Lower leg skin (tissue), 3 donors: ENCODE measurements at regions not wholly inside any gene's neighbourhood (a gene's known extent, or its start where the extent isn't known, plus 50 kb on each side); places are given as distances from the start of the nearest gene placed in this dataset.

Experiments used
- POLR2A ChIP-seq, 2 donors: fragments of 450-650 bp; IDR thresholded peaks; one replicate each; pipeline ENCODE4 v1.6.1; 2016 to 2017; ENCODE audit warnings: antibody characterized with exemption in 2 of 2, mild to moderate bottlenecking in 1 of 2, moderate library complexity in 1 of 2
- TF ChIP-seq, protein P1 (sequence below), 3 donors: fragments of 450-650 bp; IDR thresholded peaks; one replicate each; pipeline ENCODE4 v1.5.1; 2016; ENCODE audit warnings: antibody characterized with exemption in 3 of 3, mild to moderate bottlenecking in 3 of 3, moderate library complexity in 2 of 3

DNA sequence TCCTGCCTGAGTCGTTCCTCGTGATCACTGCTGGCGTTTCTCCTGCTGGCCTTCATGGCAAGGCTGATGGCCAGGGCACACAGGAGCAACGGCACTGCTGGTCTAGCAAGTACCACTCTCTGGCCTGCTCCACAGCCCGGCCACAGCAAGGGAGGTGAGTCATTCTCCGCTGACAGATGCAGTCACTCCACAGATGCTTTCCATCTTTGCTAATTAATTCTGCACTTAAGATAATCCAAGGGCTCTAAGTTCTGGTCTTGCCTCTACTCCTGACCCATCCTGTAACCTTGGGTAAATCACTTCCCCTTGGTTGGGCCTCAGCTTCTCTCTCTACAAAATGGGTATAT, 244.4 kb downstream of the RPS24 start:
- TF ChIP-seq, protein P1, sequence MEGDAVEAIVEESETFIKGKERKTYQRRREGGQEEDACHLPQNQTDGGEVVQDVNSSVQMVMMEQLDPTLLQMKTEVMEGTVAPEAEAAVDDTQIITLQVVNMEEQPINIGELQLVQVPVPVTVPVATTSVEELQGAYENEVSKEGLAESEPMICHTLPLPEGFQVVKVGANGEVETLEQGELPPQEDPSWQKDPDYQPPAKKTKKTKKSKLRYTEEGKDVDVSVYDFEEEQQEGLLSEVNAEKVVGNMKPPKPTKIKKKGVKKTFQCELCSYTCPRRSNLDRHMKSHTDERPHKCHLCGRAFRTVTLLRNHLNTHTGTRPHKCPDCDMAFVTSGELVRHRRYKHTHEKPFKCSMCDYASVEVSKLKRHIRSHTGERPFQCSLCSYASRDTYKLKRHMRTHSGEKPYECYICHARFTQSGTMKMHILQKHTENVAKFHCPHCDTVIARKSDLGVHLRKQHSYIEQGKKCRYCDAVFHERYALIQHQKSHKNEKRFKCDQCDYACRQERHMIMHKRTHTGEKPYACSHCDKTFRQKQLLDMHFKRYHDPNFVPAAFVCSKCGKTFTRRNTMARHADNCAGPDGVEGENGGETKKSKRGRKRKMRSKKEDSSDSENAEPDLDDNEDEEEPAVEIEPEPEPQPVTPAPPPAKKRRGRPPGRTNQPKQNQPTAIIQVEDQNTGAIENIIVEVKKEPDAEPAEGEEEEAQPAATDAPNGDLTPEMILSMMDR (IDR thresholded peaks at IDR 0.05) = no peak
- no peak for TF ChIP-seq POLR2A (IDR thresholded peaks at IDR 0.05)
